GM21390 (cell line): ENCODE measurements at regions not wholly inside any gene's neighbourhood (a gene's known extent, or its start where the extent isn't known, plus 50 kb on each side); places are given as distances from the start of the nearest gene placed in this dataset.

Experiments
- ATAC-seq: cut with Tn5 transposase; IDR thresholded peaks from one replicate; pipeline ENCODE4 v1.9.1; 2021; ENCODE audit not compliant: unreplicated experiment

DNA sequence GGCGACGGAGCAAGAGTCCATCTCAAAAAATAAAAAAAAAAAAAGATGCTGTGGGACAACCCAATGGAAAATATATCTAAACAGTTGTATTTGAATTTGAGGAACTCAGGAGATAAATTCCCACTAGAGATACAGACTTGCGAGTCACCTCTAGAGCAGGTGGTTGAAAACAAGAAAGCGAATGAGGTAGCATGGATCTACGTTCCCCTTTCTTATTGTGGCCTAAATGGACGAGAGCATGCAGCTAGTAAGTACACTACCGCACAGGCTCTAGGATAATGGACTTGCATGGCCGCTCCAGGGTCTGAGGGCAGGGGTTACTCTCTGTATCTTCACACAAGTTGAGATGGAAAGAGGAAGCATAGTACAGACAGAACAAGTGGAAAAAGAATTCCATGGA is 63.5 kb upstream of the TGFBR2 start:
- no peak for ATAC-seq

DNA sequence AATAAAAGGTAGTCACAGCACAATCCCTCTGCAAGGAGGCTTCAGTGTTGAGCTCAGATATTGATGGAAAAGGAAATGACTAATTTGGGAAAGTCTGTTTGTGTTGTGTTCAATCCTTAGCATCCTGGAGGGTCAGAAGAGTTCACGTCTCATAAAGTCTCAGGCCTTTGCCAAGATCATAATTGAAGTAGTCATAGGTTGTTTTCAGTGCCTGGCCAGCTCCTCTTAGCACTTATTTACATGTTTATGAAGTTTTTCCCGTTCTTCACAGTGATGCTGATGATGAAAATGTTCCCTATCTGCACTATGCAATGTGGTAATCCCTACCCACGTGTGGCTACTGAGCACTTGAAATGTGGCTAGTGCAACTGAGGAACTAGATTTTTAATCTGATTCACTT is 61.6 kb upstream of the TGFBR2 start:
- no peak for ATAC-seq

DNA sequence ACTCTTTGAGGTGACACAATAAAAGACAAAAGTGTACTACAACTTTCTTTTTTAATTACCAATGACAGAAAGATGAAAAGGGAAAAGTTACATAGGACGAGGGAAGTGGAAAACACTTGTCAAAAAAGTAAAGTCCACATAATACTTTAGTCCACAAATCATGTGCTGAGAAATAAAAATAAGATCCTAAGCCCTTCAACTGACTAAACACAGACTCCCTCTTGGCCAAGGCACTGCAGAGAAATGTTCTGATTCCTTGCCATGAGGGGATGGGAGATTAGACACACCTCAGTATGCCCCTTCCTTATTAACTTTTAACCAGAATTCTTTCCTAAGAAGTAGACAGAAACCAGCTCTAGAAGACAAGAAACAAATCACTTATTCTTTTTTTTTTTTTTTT is 59.5 kb upstream of the TGFBR2 start:
- ATAC-seq, result no peak

DNA sequence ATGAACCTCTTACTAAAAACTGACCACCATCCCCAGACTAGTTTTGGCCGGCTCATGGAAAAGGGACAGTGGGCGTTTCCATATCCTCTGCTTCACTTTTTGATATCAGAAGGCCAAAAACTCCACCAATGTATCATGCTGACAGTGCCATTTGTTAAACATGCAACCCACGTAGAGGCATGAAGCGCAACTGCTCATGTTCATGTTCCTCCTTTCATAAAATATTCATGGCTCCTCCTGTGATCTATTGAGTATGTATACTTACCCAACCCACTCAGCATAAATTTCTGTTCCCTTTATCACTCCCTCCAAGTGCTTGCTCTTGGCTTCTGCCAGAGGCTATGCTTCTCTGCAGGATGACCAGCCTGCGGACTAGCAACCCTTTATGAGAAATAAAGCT is 58.7 kb upstream of the TGFBR2 start:
- ATAC-seq, result no peak

DNA sequence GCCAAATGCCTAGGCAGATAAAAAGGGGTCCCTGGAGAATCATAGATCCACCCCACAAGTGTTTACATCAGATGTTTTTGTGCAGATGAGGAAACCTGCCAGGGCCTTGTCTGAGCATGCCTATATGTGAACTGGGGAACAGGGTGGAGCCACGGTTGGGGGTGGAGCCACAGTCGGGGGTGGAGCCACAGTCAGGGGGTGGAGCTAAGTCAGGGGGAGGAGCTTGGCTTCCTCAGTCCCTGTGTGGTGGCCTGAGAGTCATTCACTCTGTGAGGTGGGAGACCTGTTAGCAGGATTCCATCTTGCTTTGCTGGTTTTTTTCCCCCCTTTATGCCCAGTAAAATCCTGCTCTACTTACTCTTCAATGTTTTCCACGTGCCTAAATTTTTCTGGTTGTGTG is 57.8 kb upstream of the TGFBR2 start:
- no peak for ATAC-seq

DNA sequence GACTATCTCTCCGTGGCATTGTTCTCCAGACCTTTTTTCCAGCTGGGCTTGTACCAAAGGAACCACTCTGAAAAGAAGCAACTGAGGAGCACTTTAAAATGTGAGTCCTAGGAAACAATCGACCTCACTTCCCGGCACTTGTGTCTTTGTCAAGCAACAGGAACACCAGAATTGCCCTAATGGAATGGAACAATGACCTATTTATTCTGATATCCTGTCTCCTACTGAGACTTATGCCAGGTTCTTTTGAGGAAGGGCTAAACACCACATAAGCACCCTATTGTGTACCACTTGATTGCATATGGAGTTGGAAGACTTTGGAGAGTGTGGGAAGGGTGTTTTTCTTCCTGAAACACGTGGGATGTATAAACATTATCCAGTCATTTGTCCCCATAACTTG is 56.8 kb upstream of the TGFBR2 start:
- ATAC-seq, result no peak

DNA sequence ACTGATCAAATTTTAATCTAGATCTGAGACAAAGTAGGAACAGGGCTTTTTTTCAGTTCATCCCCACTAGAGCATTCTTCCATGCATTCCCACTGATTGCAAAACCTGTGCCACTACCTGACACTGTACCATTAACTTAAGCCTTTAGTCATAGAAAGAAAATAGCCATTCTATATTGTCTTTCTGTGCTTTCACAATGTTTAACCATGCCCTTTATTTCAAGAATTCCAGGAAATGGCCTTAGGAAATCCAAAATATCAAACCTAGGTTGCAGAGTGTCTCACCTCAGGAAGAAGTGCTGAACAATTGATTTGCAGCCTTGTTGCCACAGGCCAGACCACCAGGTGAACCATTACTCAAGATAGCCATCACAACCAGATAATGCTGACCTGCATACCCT is 56.2 kb upstream of the TGFBR2 start:
- ATAC-seq, result no peak

DNA sequence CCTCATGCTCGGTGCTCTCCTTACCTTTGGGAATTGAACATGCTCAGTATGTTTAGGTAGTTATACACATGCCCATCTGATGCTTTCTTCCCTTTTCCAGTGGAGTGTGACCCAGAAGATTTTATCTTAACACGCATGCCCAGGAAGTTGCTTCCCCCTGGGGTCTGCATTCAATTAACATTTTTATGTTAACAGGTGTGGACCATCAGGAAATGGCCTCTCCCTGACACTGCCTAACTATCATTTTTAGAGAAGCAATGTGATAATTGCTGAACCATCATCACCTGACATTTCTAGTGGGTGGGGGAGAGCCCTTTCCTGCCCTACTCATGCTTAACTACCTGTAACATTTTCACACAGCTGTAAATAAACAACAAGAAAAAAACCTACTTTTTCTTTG is 55.1 kb upstream of the TGFBR2 start:
- no peak for ATAC-seq

DNA sequence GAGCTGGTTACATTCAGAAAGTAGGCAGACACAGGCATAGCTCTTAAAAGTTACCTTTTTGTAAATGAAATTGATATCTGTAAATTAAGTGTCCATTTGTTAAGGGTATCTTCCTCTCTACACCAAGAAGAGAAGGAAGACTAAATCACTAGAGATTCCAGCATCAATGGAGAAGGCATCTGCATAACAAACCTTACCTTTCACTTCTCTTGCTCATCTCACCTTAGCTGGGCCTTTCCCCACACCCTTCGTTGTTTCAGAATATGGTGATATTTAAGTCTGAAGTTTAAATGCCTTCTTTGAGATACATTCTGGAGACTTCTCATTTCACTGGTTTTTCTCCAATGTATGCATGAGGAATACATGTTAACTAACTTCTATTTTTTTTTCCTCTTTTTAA is 54.5 kb upstream of the TGFBR2 start:
- no peak for ATAC-seq

DNA sequence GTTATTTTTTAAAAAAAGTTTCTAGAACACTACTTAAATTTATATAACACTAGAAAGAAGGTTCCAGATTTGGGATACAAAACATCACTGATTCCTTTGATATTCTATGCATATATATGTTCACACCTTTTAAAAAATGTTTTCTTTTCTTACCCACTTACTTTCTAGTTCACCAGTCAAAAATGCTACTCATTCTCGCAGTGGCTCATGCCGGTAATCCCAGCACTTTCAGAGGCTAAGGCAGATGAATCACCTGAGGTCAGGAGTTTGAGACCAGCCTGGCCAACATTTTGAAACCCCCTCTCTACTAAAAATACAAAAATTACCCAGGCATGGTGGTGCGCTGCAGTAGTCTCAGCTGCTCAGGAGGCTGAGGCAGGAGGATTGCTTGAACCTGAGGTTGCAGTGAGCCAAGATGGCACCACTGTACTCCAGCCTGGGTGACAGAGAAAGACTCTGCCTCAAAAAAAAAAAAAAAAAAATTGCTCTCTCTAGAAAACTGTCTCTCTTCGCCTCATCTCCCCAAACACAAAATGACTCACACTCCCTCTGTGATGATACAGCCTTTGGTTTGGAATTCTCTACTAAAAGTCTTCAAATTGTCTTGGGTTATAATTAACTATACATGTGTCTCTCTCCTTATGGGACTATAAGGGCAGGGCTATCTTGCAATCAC is 52.6 kb upstream of the TGFBR2 start:
- no peak for ATAC-seq

DNA sequence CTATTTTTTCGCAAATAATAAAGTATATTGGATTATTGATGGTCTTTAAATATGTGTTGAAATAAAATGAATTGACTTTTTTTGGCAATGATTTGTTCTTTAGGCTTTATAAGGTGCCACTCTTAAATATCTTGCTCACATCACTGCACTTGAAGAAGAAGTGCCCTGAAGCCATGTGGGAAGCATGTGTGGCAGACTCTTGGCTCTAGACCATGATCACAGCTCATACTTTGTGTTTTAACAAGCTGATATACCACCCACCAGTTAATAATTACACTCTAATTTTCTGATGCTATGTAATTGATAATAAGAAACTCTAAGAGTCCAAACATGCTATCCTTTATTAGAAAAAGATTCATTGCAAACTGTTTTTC is 52.1 kb upstream of the TGFBR2 start:
- ATAC-seq, result no peak

DNA sequence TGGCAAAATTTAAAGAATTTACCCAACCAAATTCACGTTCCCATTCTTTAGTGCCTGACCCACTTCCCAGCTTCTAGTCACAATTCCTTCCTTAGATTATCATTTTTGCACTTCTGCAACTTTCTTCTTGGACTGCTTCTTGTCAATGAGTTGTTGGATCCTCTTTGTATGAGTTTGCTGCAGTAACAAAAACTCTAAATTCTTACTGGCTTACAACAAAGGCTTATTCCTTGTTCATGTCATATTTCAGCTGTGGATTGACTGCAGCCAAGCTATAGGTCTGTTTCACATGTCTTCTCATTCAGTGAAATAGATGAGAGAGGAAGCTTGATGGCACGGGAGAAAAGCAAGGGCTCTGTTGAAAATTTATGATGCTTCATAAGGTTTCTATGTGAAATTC is 50.4 kb upstream of the TGFBR2 start:
- no peak for ATAC-seq
